ENCODE measurements at regions not wholly inside any gene's neighbourhood (a gene's known extent, or its start where the extent isn't known, plus 50 kb on each side); places are given as distances from the start of the nearest gene placed in this dataset.

GRCh38 chr13:53601113-53601512 is 572.5 kb downstream of the OLFM4 start:
- no peak for TF ChIP-seq CTCF (IDR thresholded peaks at IDR 0.05; ENCODE audit: extremely low read depth in 1 of 2, insufficient read depth in 1 of 2, low read depth in 1 of 2, low read length in 2 of 2)
- no peak for TF ChIP-seq POLR2A (IDR thresholded peaks at IDR 0.05; ENCODE audit: low read depth, low read length)
- no peak for TF ChIP-seq POLR2AphosphoS5 (IDR thresholded peaks at IDR 0.05; ENCODE audit: insufficient read depth, low read depth, low read length)
